ENCODE measurements at regions not wholly inside any gene's neighbourhood (a gene's known extent, or its start where the extent isn't known, plus 50 kb on each side); places are given as distances from the start of the nearest gene placed in this dataset.

- no peak overlapping the region for H3K4me3 ChIP-seq (ENCODE audit: insufficient read depth, low read length, poor library complexity, severe bottlenecking)
- H3K4me2 ChIP-seq (ENCODE audit: low read depth, low read length, poor library complexity, severe bottlenecking) = no peak overlapping the region
- TF ChIP-seq EZH2phosphoT487 (conservative IDR thresholded peaks at IDR 0.05; ENCODE audit: low read length) (no peak), CTCF (IDR thresholded peaks at IDR 0.05; ENCODE audit: insufficient read depth, low read length, poor library complexity, severe bottlenecking) (no peak)
- no peaks in the 10 kb centered on the region for H3K79me2 ChIP-seq (ENCODE audit: insufficient read depth, low read length)
- H3K9me3 ChIP-seq (ENCODE audit: insufficient read depth, low read length) = no peaks in the 10 kb centered on the region
- H4K20me1 ChIP-seq (ENCODE audit: low read depth, low read length) = no peaks in the 10 kb centered on the region
- no peaks in the 10 kb centered on the region for H3F3A ChIP-seq (ENCODE audit: insufficient read depth)
- no peaks in the 10 kb centered on the region for H3K27me3 ChIP-seq (ENCODE audit: low read length)
- no peak overlapping the region for H3K27ac ChIP-seq (ENCODE audit: low read depth, low read length)
- no peak overlapping the region for H3K9ac ChIP-seq (ENCODE audit: low read length)
- no peaks in the 10 kb centered on the region for H3K9me2 ChIP-seq (replicated peaks; ENCODE audit: insufficient read depth, low read length)
- H3K36me3 ChIP-seq (ENCODE audit: low read length) = no peaks in the 10 kb centered on the region
- H2AFZ ChIP-seq (ENCODE audit: low read depth, low read length, severe bottlenecking) = no peak overlapping the region
Observed at GRCh38 chr17:54537656-54538055, 363.0 kb upstream of the TOM1L1 start.

DNA sequence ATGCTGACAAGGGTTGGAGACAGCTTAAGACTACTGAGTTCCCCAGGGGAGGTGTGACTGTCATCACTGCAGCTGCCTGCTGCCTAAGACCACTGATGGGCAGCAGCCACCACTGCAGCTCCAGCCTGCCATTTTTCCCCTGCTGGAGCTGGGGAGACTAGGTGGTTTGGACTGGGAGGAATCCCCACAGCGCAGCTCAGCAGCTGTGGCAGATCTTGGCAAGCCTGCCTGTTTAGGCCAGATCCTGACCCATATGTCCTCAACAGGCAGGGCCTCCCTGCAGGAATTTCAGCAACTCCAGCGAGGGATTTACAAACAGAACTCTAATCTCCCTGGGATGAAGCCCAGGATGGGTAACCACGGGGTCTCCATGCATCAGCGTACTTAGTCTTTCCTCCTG, 356.4 kb upstream of the TOM1L1 start:
- H3K9ac ChIP-seq (ENCODE audit: low read length) = no peak overlapping the region
- H3K36me3 ChIP-seq (ENCODE audit: low read length) = no peaks in the 10 kb centered on the region
- no peaks in the 10 kb centered on the region for H3F3A ChIP-seq (ENCODE audit: insufficient read depth)
- H3K4me3 ChIP-seq (ENCODE audit: insufficient read depth, low read length, poor library complexity, severe bottlenecking) = no peak overlapping the region
- no peak overlapping the region for H2AFZ ChIP-seq (ENCODE audit: low read depth, low read length, severe bottlenecking)
- no peaks in the 10 kb centered on the region for H3K79me2 ChIP-seq (ENCODE audit: insufficient read depth, low read length)
- no peaks in the 10 kb centered on the region for H3K9me2 ChIP-seq (replicated peaks; ENCODE audit: insufficient read depth, low read length)
- TF ChIP-seq EZH2phosphoT487 (conservative IDR thresholded peaks at IDR 0.05; ENCODE audit: low read length) (no peak), CTCF (IDR thresholded peaks at IDR 0.05; ENCODE audit: insufficient read depth, low read length, poor library complexity, severe bottlenecking) (no peak)
- no peak overlapping the region for H3K4me2 ChIP-seq (ENCODE audit: low read depth, low read length, poor library complexity, severe bottlenecking)
- no peaks in the 10 kb centered on the region for H3K27me3 ChIP-seq (ENCODE audit: low read length)
- H4K20me1 ChIP-seq (ENCODE audit: low read depth, low read length) = no peaks in the 10 kb centered on the region
- no peak overlapping the region for H3K27ac ChIP-seq (ENCODE audit: low read depth, low read length)
- no peaks in the 10 kb centered on the region for H3K9me3 ChIP-seq (ENCODE audit: insufficient read depth, low read length)

DNA sequence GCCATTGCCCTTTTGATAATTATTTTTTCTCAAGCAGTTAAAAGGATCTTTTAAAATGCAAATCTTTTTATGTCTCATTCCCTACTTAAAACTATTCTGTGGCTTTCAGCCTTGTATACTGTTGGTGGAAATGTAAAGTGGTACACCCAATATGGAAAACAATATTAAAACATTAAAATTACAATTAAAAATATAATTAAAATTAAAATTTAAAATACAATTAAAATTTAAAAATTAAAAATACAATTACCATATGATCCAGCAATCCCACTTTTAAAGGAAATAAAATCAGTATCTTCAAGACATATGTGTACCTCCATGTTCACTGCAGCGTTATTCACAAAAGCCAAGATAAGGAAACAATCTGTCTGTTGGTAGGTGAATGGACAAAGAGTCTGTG, 340.8 kb upstream of the TOM1L1 start:
- no peaks in the 10 kb centered on the region for H3K27me3 ChIP-seq (ENCODE audit: low read length)
- no peaks in the 10 kb centered on the region for H3K36me3 ChIP-seq (ENCODE audit: low read length)
- H3K27ac ChIP-seq (ENCODE audit: low read depth, low read length) = no peak overlapping the region
- H3K4me2 ChIP-seq (ENCODE audit: low read depth, low read length, poor library complexity, severe bottlenecking) = no peak overlapping the region
- H3K4me3 ChIP-seq (ENCODE audit: insufficient read depth, low read length, poor library complexity, severe bottlenecking) = no peak overlapping the region
- TF ChIP-seq CTCF (IDR thresholded peaks at IDR 0.05; ENCODE audit: insufficient read depth, low read length, poor library complexity, severe bottlenecking) (no peak), EZH2phosphoT487 (conservative IDR thresholded peaks at IDR 0.05; ENCODE audit: low read length) (no peak)
- H4K20me1 ChIP-seq (ENCODE audit: low read depth, low read length) = no peaks in the 10 kb centered on the region
- no peaks in the 10 kb centered on the region for H3K79me2 ChIP-seq (ENCODE audit: insufficient read depth, low read length)
- no peaks in the 10 kb centered on the region for H3F3A ChIP-seq (ENCODE audit: insufficient read depth)
- no peak overlapping the region for H3K9ac ChIP-seq (ENCODE audit: low read length)
- no peak overlapping the region for H2AFZ ChIP-seq (ENCODE audit: low read depth, low read length, severe bottlenecking)
- H3K9me2 ChIP-seq (replicated peaks; ENCODE audit: insufficient read depth, low read length) = no peaks in the 10 kb centered on the region
- no peaks in the 10 kb centered on the region for H3K9me3 ChIP-seq (ENCODE audit: insufficient read depth, low read length)
